ENCODE measurements at regions not wholly inside any gene's neighbourhood (a gene's known extent, or its start where the extent isn't known, plus 50 kb on each side); places are given as distances from the start of the nearest gene placed in this dataset.

DNA sequence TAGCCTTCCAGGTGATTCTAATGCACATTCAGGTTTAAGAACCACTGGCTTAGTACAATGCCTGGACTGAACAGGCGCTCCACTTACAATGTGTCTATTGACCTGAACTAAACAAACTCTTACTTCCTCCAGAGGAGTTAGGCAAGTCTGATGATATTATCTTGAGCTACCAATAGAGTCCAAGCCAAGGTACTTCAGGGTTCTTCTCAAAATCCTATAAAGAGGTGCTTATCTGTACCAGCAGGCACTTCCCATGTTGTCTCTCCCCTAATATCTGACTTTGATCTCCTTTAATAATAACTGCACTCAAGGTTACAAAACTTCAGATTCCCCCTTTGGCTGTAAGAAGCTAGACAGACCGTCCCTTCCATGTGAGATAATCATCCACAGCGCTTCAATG lies 157.0 kb upstream of the SVIL start:
- in situ Hi-C loops (cut with HindIII; ENCODE audit: low pct_ligation_motif_present, low sequenced_read_pairs) = no loop called here
- Histone ChIP-seq H3K36me3 (replicated peaks) (no peaks in the 10 kb centered on the region), H3K4me3 (ENCODE audit: low read depth, low read length) (no peak overlapping the region), H3K27me3 (replicated peaks) (no peaks in the 10 kb centered on the region), H3K27ac (no peak overlapping the region)
- no peak for DNase-seq
- TF ChIP-seq, protein P1, sequence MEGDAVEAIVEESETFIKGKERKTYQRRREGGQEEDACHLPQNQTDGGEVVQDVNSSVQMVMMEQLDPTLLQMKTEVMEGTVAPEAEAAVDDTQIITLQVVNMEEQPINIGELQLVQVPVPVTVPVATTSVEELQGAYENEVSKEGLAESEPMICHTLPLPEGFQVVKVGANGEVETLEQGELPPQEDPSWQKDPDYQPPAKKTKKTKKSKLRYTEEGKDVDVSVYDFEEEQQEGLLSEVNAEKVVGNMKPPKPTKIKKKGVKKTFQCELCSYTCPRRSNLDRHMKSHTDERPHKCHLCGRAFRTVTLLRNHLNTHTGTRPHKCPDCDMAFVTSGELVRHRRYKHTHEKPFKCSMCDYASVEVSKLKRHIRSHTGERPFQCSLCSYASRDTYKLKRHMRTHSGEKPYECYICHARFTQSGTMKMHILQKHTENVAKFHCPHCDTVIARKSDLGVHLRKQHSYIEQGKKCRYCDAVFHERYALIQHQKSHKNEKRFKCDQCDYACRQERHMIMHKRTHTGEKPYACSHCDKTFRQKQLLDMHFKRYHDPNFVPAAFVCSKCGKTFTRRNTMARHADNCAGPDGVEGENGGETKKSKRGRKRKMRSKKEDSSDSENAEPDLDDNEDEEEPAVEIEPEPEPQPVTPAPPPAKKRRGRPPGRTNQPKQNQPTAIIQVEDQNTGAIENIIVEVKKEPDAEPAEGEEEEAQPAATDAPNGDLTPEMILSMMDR (IDR thresholded peaks at IDR 0.05; ENCODE audit: low read depth, low read length, missing control alignments) = no peak

DNA sequence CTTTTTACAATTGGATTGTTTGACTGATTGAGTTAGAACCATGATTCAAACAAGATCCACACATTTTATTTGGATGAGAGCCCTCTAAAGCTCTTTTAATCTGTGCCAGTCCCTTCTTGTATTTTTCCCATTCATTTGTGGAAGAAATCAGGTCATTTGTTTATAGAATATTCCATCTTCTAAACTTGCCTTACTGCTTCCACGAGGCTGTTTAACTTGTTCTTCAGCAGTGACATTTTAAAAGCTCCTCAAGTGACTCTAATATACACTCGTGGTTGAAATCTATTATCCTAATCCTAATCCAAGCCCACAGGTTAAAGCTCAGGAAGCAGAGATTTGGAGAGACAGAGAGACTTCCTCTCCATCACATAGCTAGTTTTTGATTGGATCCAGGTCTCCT lies 155.4 kb upstream of the SVIL start:
- no peak for DNase-seq
- Histone ChIP-seq H3K36me3 (replicated peaks) (no peaks in the 10 kb centered on the region), H3K4me3 (ENCODE audit: low read depth, low read length) (no peak overlapping the region), H3K27ac (no peak overlapping the region), H3K27me3 (replicated peaks) (no peaks in the 10 kb centered on the region)
- in situ Hi-C loops (cut with HindIII; ENCODE audit: low pct_ligation_motif_present, low sequenced_read_pairs) = no loop called here
- TF ChIP-seq, protein P1 (IDR thresholded peaks at IDR 0.05; ENCODE audit: low read depth, low read length, missing control alignments) = no peak

DNA sequence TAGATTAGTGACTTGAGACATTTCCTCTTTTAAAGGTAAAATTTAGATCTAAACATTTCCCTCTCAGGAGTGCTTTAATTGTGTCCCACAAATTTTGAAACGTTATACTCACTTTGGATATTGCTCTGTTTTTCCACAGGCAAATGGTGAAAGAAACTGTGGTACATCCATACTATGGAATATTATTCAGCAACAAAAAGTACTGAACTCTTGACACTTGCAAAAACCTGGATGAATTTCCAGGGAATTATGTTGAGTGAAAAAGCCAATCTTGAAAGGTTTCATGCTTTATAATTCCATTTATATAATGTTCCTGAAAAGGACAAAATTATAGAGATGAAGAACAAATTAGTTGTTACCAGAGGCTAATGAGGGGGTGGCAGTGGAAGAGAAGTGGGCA lies 153.3 kb upstream of the SVIL start:
- in situ Hi-C loops (cut with HindIII; ENCODE audit: low pct_ligation_motif_present, low sequenced_read_pairs) = no loop called here
- Histone ChIP-seq H3K4me3 (ENCODE audit: low read depth, low read length) (no peak overlapping the region), H3K27me3 (replicated peaks) (no peaks in the 10 kb centered on the region), H3K27ac (no peak overlapping the region), H3K36me3 (replicated peaks) (no peaks in the 10 kb centered on the region)
- no peak for DNase-seq
- TF ChIP-seq, protein P1 (IDR thresholded peaks at IDR 0.05; ENCODE audit: low read depth, low read length, missing control alignments) = no peak

DNA sequence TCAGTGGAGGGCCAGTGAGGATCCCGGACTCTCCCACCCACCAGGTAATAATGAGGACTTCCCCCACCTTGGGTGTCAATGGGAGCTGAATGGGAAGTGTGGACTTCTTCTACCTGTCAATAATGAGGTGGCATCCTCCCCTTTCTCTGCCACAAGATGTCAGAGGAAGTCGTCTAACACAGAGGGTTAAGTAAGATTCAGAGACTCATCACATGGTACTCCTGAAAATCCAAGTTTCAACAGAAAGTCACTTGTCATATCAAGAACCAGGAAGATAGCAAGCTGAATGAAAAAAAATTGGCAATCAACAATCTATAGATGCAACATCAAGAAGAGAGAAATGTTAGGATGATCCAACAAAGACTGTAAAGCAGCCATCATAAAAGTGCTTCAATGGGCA lies 150.9 kb upstream of the SVIL start:
- no peaks in the 10 kb centered on the region for H3K36me3 ChIP-seq (replicated peaks)
- no peak overlapping the region for H3K27ac ChIP-seq
- DNase-seq = no peak
- in situ Hi-C loops (cut with HindIII; ENCODE audit: low pct_ligation_motif_present, low sequenced_read_pairs) = no loop called here
- no peaks in the 10 kb centered on the region for H3K27me3 ChIP-seq (replicated peaks)
- no peak overlapping the region for H3K4me3 ChIP-seq (ENCODE audit: low read depth, low read length)
- TF ChIP-seq, protein P1 (IDR thresholded peaks at IDR 0.05; ENCODE audit: low read depth, low read length, missing control alignments) = no peak

DNA sequence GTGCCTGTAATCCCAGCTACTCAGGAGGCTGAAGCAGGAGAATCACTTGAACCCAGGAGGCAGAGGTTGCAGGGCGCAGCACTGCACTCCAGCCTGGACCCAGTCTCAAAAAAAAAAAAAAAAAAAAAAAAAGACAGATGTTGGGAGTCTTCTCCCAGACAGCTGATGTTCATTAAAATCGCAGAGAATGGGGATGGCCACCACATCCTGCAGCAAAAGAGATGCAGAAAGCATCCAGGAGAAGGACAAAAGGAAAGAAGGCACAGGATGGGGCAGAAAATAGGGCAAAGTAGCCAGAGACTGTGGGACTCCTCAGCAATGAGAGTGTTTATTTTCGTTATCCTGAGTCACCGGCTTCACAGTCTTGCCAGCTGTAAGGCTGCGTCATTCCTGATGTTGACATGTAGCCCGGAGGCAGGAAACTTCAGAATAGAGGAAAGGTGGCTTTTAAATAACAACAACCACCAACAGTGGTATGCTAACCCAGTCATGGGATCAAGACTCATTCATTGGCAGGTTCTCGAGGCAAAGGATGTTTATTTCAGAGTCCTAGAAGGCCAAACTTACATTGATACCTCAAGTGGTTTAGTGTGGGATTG lies 149.5 kb upstream of the SVIL start:
- in situ Hi-C loops (cut with HindIII; ENCODE audit: low pct_ligation_motif_present, low sequenced_read_pairs) = no loop called here
- peak; percentile 98 for DNase-seq
- H3K27ac ChIP-seq = peak overlapping the region; percentile 67
- H3K36me3 ChIP-seq (replicated peaks) = no peaks in the 10 kb centered on the region
- TF ChIP-seq, protein P1 (IDR thresholded peaks at IDR 0.05; ENCODE audit: low read depth, low read length, missing control alignments) = no peak
- no peaks in the 10 kb centered on the region for H3K27me3 ChIP-seq (replicated peaks)
- H3K4me3 ChIP-seq (ENCODE audit: low read depth, low read length) = no peak overlapping the region
